ENCODE measurements at regions not wholly inside any gene's neighbourhood (a gene's known extent, or its start where the extent isn't known, plus 50 kb on each side); places are given as distances from the start of the nearest gene placed in this dataset.

GRCh38 chr2:235300368-235301201 is 193.3 kb upstream of the AGAP1 start:
- DNase-seq (ENCODE audit: low read depth in 2 of 3, low spot score in 2 of 3), result no peak

DNA sequence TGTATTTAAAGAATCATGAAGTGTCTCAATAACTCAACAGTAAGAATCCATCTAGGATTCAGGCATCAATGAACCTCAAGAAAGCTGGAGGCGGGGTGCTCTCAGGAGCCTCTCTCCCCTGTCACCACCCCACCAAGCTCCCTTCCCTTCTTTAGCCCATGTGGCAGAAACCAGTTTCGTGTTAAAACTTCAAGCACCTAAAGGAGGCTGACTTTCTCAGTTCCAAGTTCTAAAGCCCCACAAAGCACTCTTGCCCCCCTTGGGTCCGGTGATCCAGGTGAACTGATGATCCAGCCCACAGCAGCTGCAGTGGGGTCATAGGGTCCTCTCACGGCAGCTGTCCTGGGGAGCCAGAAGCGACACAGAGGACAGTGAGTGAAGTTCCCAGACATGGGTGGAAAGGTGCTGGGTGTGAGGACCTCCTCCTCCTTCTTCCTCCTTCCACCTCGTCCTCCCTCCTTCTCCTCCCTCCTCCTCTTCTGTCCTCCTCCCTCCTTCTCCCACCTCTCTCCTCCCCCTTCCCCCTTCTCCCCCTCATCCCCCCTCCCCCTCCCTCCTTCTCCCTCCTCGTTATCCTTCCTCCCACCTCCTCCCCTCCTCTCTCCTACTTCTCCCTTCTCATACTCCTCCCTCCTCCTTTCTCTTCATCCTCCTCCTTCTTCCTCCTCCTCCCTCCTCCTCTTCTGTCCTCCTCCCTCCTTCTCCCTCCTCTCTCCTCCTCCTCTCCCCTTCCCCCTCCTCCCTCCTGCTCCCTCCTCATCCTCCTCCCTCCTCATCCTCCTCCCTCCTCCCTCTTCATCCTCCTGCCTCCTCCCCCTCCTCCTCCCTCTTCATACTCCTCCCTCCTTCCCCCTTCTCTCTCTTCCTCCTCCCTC is 192.4 kb upstream of the AGAP1 start:
- DNase-seq (ENCODE audit: low read depth in 2 of 3, low spot score in 2 of 3), result no peak

- no peak for DNase-seq (ENCODE audit: low read depth in 2 of 3, low spot score in 2 of 3)
Observed at GRCh38 chr2:235302263-235302662, 191.6 kb upstream of the AGAP1 start.

GRCh38 chr2:235303499-235304291 is 190.1 kb upstream of the AGAP1 start:
- no peak for DNase-seq (ENCODE audit: low read depth in 2 of 3, low spot score in 2 of 3)

- DNase-seq (ENCODE audit: low read depth in 2 of 3, low spot score in 2 of 3), result no peak
Observed at GRCh38 chr2:235305678-235306077, 188.2 kb upstream of the AGAP1 start.

- DNase-seq (ENCODE audit: low read depth in 2 of 3, low spot score in 2 of 3), result no peak
Observed at GRCh38 chr2:235311044-235311443, 182.8 kb upstream of the AGAP1 start.

- no peak for DNase-seq (ENCODE audit: low read depth in 2 of 3, low spot score in 2 of 3)
Observed at GRCh38 chr2:235312571-235312970, 181.3 kb upstream of the AGAP1 start.

GRCh38 chr2:235314371-235314930 is 179.4 kb upstream of the AGAP1 start:
- DNase-seq (ENCODE audit: low read depth in 2 of 3, low spot score in 2 of 3), result no peak

GRCh38 chr2:235319095-235319494 is 174.7 kb upstream of the AGAP1 start:
- DNase-seq (ENCODE audit: low read depth in 2 of 3, low spot score in 2 of 3), result no peak

DNA sequence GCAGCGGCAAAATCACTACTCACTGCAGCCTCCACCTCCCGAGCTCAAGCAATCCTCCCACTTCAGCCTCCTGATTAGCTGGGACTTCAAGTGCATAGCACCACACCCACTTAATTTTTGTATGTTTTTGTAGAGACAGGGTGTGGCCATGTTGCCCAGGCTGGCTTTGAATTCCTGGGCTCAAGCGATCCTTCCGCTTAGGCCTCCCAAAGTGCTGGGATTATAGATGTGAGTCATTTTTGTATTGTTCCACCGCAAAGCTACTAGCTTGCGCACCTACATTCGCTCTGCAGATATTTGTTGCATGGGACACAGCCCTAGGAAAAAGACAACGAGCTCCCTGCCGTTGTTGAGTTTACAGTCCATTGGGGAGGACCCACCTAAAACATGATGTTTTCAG is 173.5 kb upstream of the AGAP1 start:
- DNase-seq (ENCODE audit: low read depth in 2 of 3, low spot score in 2 of 3), result no peak

GRCh38 chr2:235324324-235324723 is 169.5 kb upstream of the AGAP1 start:
- DNase-seq (ENCODE audit: low read depth in 2 of 3, low spot score in 2 of 3), result no peak

DNA sequence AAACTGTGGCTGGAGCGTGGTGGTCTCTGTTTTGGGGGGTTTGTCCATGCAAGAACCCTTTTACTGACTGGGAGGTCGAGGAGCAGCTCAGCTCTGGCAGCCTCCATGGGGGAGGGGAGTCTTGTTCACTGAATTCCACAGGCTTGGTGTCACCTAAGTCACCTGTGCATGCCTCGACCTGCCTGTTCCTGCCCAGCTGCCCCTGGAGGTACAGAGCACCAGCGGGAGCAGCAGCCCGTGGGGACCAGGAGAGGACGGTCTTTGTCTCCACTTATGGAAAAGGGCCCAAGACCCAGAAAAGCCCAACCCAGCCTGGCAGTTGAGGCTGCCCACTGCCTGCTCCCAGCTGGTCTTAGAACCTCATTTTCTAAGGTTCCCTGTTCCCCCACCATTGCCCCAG is 168.7 kb upstream of the AGAP1 start:
- no peak for DNase-seq (ENCODE audit: low read depth in 2 of 3, low spot score in 2 of 3)

DNA sequence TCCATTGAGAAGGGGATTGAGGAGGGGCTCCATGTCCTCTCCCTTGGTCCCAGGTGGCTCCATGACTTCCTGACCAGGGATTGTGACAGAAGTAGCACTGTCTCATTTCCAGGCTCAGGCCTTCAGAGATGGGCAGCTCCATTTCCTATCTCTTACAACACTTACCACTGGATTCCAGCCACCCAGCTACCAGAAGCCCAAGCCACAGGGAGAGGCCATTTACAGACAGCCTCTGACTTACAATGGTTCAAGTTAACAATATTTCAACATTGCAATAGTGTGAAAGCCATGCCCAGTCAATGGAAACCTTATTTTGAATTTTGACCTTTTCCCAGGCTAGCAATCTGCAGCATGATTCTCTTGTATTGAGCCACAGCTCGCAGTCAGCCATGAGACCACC is 164.9 kb upstream of the AGAP1 start:
- DNase-seq (ENCODE audit: low read depth in 2 of 3, low spot score in 2 of 3), result no peak

DNA sequence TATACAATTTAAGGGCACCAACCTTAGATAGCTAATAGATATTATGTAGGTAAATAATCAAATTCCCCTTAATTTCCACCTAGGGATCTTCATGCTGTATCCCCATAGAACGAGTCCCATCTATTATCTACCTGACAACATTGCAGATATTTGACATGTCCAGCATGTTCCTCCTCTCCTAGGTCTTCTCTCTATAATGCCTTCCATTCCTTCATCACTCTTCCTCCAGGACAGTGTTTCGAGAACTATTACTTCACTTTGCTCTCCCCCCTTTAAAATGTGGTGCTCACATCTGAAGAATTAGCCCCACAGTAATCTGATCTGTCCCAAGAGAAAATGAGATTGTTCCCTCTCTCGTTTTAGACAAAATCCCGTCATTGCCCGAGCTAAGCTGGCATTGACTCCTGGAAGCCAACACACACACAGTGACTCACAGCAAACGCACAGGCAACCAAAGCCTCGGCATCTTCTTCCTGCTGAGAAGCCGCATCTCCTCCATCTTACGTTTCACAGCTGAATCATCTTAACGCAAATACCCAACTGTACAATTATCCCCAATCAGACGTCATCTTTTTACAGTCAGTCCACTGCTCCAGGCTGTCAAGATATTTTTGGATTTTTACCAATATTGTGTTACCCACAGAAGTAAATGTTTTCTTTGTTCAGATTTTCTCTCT is 162.9 kb upstream of the AGAP1 start:
- DNase-seq (ENCODE audit: low read depth in 2 of 3, low spot score in 2 of 3), result no peak

GRCh38 chr2:235332240-235332890 is 161.5 kb upstream of the AGAP1 start:
- no peak for DNase-seq (ENCODE audit: low read depth in 2 of 3, low spot score in 2 of 3)

- DNase-seq (ENCODE audit: low read depth in 2 of 3, low spot score in 2 of 3), result no peak
Observed at GRCh38 chr2:235333076-235333475, 160.8 kb upstream of the AGAP1 start.

- no peak for DNase-seq (ENCODE audit: low read depth in 2 of 3, low spot score in 2 of 3)
Observed at GRCh38 chr2:235334179-235334578, 159.7 kb upstream of the AGAP1 start.

- no peak for DNase-seq (ENCODE audit: low read depth in 2 of 3, low spot score in 2 of 3)
Observed at GRCh38 chr2:235343156-235343774, 150.6 kb upstream of the AGAP1 start.

GRCh38 chr2:235343869-235344268 is 150.0 kb upstream of the AGAP1 start:
- no peak for DNase-seq (ENCODE audit: low read depth in 2 of 3, low spot score in 2 of 3)

- no peak for DNase-seq (ENCODE audit: low read depth in 2 of 3, low spot score in 2 of 3)
Observed at GRCh38 chr2:235345745-235346144, 148.1 kb upstream of the AGAP1 start.
